ENCODE measurements at regions not wholly inside any gene's neighbourhood (a gene's known extent, or its start where the extent isn't known, plus 50 kb on each side); places are given as distances from the start of the nearest gene placed in this dataset.
A peak's percentile ranks its signal among the peaks of the same experiment; 100 is the strongest.

GRCh38 chr9:82382887-82383616 is 394.5 kb downstream of the SPATA31D1 start:
- Histone ChIP-seq H3K4me1 (ENCODE audit: insufficient read depth, low read length) (peaks cover 5% of the 10 kb centered on the region), H3T11ph (ENCODE audit: low read length) (no peak overlapping the region), H2BK15ac (ENCODE audit: low read depth, low read length) (no peak overlapping the region), H2BK120ac (ENCODE audit: low read depth, low read length, poor library complexity, severe bottlenecking) (no peak overlapping the region), H3K18ac (ENCODE audit: insufficient read length, low read depth, low read length) (no peak overlapping the region), H3K27me3 (ENCODE audit: insufficient read depth, low read length) (no peaks in the 10 kb centered on the region), H3K14ac (ENCODE audit: insufficient read depth, low read length) (no peak overlapping the region), H4K5ac (ENCODE audit: insufficient read length, low read depth, low read length) (no peak overlapping the region), H3K9ac (ENCODE audit: extremely low read depth, insufficient read length, low read length) (no peak overlapping the region), H2AFZ (ENCODE audit: low read length) (no peak overlapping the region), H4K91ac (ENCODE audit: insufficient read length, low read depth, low read length) (no peak overlapping the region), H2BK20ac (ENCODE audit: low read depth, low read length, poor library complexity, severe bottlenecking) (no peak overlapping the region), H3K9me3 (ENCODE audit: control insufficient read depth, low read depth, low read length) (no peaks in the 10 kb centered on the region), H3K56ac (ENCODE audit: insufficient read length, low read depth, low read length) (no peak overlapping the region), H2BK12ac (ENCODE audit: insufficient read length, low read depth, low read length) (no peak overlapping the region), H4K8ac (replicated peaks; ENCODE audit: insufficient read length, low read depth, low read length) (no peak overlapping the region), H3K4me2 (ENCODE audit: insufficient read depth, insufficient read length, low read length) (no peak overlapping the region), H3K4ac (ENCODE audit: low read depth, low read length) (no peak overlapping the region), H3K23me2 (ENCODE audit: insufficient read length, low read depth, low read length, poor library complexity, severe bottlenecking) (no peaks in the 10 kb centered on the region), H3K27ac (ENCODE audit: insufficient read length, low read depth, low read length) (no peak overlapping the region), H3K23ac (ENCODE audit: insufficient read length, low read depth, low read length) (no peak overlapping the region), H4K20me1 (ENCODE audit: control insufficient read depth, insufficient read depth, insufficient read length) (no peaks in the 10 kb centered on the region), H3K79me1 (ENCODE audit: insufficient read depth, low read depth, low read length, poor library complexity, severe bottlenecking) (no peaks in the 10 kb centered on the region), H3K79me2 (ENCODE audit: insufficient read depth, low read length) (no peaks in the 10 kb centered on the region), H2AK5ac (ENCODE audit: insufficient read length, low read length) (no peak overlapping the region), H2BK5ac (ENCODE audit: insufficient read length, low read length) (no peak overlapping the region)
- Mint-ChIP-seq H3K9me3 (peaks cover 0 to 5% of the 10 kb centered on the region in 2 experiments; a peak in 3 of 5 replicates), H3K27ac (peak overlapping the region in 2 of 3 experiments; percentile 62 to 76; a peak in 2 of 7 replicates), H3K36me3 (ENCODE audit: insufficient read depth in 1 of 3, low read depth in 3 of 3) (no peaks in the 10 kb centered on the region), H3K27me3 (ENCODE audit: low read depth) (no peaks in the 10 kb centered on the region), H3K4me3 (no peak overlapping the region), H3K4me1 (peaks cover 13 to 16% of the 10 kb centered on the region in 2 experiments)
- no peak for DNase-seq
- WGBS (ENCODE audit: extremely low coverage, insufficient read length, low lambda C conversion rate): no CpG with 5 or more reads among the region's 6 CpGs
- TF ChIP-seq, protein P1, sequence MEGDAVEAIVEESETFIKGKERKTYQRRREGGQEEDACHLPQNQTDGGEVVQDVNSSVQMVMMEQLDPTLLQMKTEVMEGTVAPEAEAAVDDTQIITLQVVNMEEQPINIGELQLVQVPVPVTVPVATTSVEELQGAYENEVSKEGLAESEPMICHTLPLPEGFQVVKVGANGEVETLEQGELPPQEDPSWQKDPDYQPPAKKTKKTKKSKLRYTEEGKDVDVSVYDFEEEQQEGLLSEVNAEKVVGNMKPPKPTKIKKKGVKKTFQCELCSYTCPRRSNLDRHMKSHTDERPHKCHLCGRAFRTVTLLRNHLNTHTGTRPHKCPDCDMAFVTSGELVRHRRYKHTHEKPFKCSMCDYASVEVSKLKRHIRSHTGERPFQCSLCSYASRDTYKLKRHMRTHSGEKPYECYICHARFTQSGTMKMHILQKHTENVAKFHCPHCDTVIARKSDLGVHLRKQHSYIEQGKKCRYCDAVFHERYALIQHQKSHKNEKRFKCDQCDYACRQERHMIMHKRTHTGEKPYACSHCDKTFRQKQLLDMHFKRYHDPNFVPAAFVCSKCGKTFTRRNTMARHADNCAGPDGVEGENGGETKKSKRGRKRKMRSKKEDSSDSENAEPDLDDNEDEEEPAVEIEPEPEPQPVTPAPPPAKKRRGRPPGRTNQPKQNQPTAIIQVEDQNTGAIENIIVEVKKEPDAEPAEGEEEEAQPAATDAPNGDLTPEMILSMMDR (conservative IDR thresholded peaks at IDR 0.05): no peak
